MCF 10A (cell line): ENCODE measurements at regions not wholly inside any gene's neighbourhood (a gene's known extent, or its start where the extent isn't known, plus 50 kb on each side); places are given as distances from the start of the nearest gene placed in this dataset.

Experiments
- BruUV-seq: library from RNA; stranded (reverse); fragments of 400-500 nt; replicated peaks from 2 replicates; lab custom pipeline; 2021; lab: Mats Ljungman, UMichigan
- CTCF ChIA-PET: fragments of 300-600 bp; sonication (Branson Sonifier 250); formaldehyde crosslinking; extraction: SDS; loops from one replicate; lab custom pipeline; 2021; ENCODE audit warnings: antibody characterized with exemption, inconsistent platforms; lab: Yijun Ruan, JAX
- POLR2A ChIA-PET: fragments of 300-600, 350-650 bp; sonication (Branson Sonifier 250); formaldehyde crosslinking; extraction: SDS; loops from one replicate; lab custom pipeline; 2020; ENCODE audit warnings: antibody characterized with exemption, inconsistent platforms; lab: Yijun Ruan, JAX
- DNase-seq: peaks from one replicate; pipeline ENCODE4 v3.0.0-alpha.2; 2018; ENCODE audit not compliant: unreplicated experiment
- H3K27ac Mint-ChIP-seq: one replicate; pipeline ENCODE4 v1.8.0; 2022; ENCODE audit warnings: mild to moderate bottlenecking, low read depth, mixed read lengths; ENCODE audit not compliant: unreplicated experiment
- H3K27me3 Mint-ChIP-seq: one replicate; pipeline ENCODE4 v1.8.0; 2022; ENCODE audit warnings: mixed read lengths; ENCODE audit not compliant: insufficient read depth, unreplicated experiment
- H3K36me3 Mint-ChIP-seq: one replicate; pipeline ENCODE4 v1.8.0; 2022; ENCODE audit warnings: mild to moderate bottlenecking, moderate library complexity, mixed read lengths; ENCODE audit not compliant: insufficient read depth, unreplicated experiment
- H3K4me1 Mint-ChIP-seq: one replicate; pipeline ENCODE4 v1.8.0; 2022; ENCODE audit warnings: mixed read lengths; ENCODE audit not compliant: insufficient read depth, unreplicated experiment
- H3K4me3 Mint-ChIP-seq: one replicate; pipeline ENCODE4 v1.8.0; 2022; ENCODE audit warnings: mild to moderate bottlenecking, moderate library complexity, mixed read lengths; ENCODE audit not compliant: unreplicated experiment
- H3K9me3 Mint-ChIP-seq: one replicate; pipeline ENCODE4 v1.8.0; 2022; ENCODE audit warnings: mixed read lengths; ENCODE audit not compliant: unreplicated experiment
- intact Hi-C: fragments of 100-400 bp; cut with micrococcal nuclease; formaldehyde crosslinking; loops from 2 replicates; pipeline ENCODE4 v1.14.1; 2022
- TF ChIP-seq, protein P1 (sequence below): fragments of 200-600 bp; IDR thresholded peaks from one replicate; pipeline ENCODE4 v1.8.0; 2022; ENCODE audit warnings: antibody characterized with exemption, mild to moderate bottlenecking; ENCODE audit not compliant: unreplicated experiment

DNA sequence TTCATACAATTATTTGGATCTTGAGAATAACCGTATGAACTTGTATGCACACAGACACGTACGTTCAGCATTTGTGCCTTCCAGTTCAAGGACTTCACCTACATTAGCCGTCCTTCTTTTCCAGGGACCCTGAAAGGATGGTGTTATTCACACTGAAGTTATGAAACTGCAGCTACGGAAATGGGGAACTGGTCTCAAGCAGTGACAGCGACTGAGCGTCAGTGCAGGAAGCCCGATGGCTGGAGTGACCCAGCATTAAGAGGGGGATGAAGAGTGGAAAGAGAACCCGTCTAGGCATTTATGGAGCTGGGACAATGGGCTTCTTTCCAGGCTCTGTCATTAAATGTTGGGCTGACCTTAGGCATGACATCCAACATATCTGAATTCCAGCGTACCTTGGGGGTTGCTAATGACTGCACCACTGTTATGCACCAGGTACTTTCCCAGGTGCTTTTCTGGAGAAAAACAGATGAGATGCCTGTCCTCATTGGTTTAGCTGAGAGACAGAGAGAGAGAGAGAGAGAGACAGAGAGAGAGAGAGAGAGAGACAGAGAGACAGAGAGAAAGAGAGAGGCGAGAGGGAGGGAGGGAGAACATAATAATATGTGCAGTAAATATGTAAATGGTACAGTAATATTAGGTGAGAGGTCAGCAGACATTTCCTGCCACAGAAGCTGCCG lies 204.7 kb upstream of the EXOC2 start:
- ChIA-PET POLR2A (interaction anchor here (0.7 kb wide), 1 partner anchor 14 kb away, joined by 4 read pairs; no protein-coding TSS in a partner anchor), CTCF (interaction anchor here (1.0 to 1.5 kb wide), 2 partner anchors 100 to 305 kb away, joined by 3 to 5 read pairs; no protein-coding TSS in a partner anchor)
- Mint-ChIP-seq H3K9me3 (no peaks in the 10 kb centered on the region), H3K36me3 (no peaks in the 10 kb centered on the region), H3K27me3 (peaks cover 11% of the 10 kb centered on the region), H3K4me3 (no peak overlapping the region), H3K4me1 (no peaks in the 10 kb centered on the region), H3K27ac (no peak overlapping the region)
- intact Hi-C loops = no loop called here
- DNase-seq = no peak
- no TSS peak for BruUV-seq
- TF ChIP-seq, protein P1, sequence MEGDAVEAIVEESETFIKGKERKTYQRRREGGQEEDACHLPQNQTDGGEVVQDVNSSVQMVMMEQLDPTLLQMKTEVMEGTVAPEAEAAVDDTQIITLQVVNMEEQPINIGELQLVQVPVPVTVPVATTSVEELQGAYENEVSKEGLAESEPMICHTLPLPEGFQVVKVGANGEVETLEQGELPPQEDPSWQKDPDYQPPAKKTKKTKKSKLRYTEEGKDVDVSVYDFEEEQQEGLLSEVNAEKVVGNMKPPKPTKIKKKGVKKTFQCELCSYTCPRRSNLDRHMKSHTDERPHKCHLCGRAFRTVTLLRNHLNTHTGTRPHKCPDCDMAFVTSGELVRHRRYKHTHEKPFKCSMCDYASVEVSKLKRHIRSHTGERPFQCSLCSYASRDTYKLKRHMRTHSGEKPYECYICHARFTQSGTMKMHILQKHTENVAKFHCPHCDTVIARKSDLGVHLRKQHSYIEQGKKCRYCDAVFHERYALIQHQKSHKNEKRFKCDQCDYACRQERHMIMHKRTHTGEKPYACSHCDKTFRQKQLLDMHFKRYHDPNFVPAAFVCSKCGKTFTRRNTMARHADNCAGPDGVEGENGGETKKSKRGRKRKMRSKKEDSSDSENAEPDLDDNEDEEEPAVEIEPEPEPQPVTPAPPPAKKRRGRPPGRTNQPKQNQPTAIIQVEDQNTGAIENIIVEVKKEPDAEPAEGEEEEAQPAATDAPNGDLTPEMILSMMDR = no peak

GRCh38 chr6:894274-894673 lies 201.3 kb upstream of the EXOC2 start:
- intact Hi-C loops = loop anchor here (5.0 kb wide), 1 partner anchor 97 kb away; no protein-coding TSS in a partner anchor
- TF ChIP-seq, protein P1 = peak; percentile 18
- peak; percentile 13 for DNase-seq
- ChIA-PET POLR2A (no interaction called here), CTCF (interaction anchor here (0.6 to 0.7 kb wide), 3 partner anchors 19 to 609 kb away, joined by 4 to 5 read pairs (median 4); no protein-coding TSS in a partner anchor)
- no peak overlapping the region for H3K4me3 Mint-ChIP-seq
- H3K27ac Mint-ChIP-seq = no peak overlapping the region
- no peaks in the 10 kb centered on the region for H3K9me3 Mint-ChIP-seq
- H3K36me3 Mint-ChIP-seq = no peaks in the 10 kb centered on the region
- H3K4me1 Mint-ChIP-seq = no peaks in the 10 kb centered on the region
- no TSS peak for BruUV-seq
- H3K27me3 Mint-ChIP-seq = peaks cover 11% of the 10 kb centered on the region

GRCh38 chr6:890995-891394 lies 198.1 kb upstream of the EXOC2 start:
- ChIA-PET POLR2A (no interaction called here), CTCF (no interaction called here)
- TF ChIP-seq, protein P1 = no peak
- intact Hi-C loops = loop anchor here (5.0 kb wide), 1 partner anchor 94 kb away; no protein-coding TSS in a partner anchor
- no peaks in the 10 kb centered on the region for H3K36me3 Mint-ChIP-seq
- no peak for DNase-seq
- H3K4me1 Mint-ChIP-seq = no peaks in the 10 kb centered on the region
- no peaks in the 10 kb centered on the region for H3K27me3 Mint-ChIP-seq
- H3K27ac Mint-ChIP-seq = no peak overlapping the region
- no peak overlapping the region for H3K4me3 Mint-ChIP-seq
- no peaks in the 10 kb centered on the region for H3K9me3 Mint-ChIP-seq
- BruUV-seq = no TSS peak

GRCh38 chr6:890201-890600 lies 197.3 kb upstream of the EXOC2 start:
- TF ChIP-seq, protein P1 = no peak
- no peak overlapping the region for H3K27ac Mint-ChIP-seq
- no peaks in the 10 kb centered on the region for H3K36me3 Mint-ChIP-seq
- H3K9me3 Mint-ChIP-seq = no peaks in the 10 kb centered on the region
- peaks cover 6% of the 10 kb centered on the region for H3K4me1 Mint-ChIP-seq
- intact Hi-C loops = loop anchor here (5.0 kb wide), 1 partner anchor 93 kb away; no protein-coding TSS in a partner anchor
- ChIA-PET CTCF (no interaction called here), POLR2A (no interaction called here)
- H3K27me3 Mint-ChIP-seq = no peaks in the 10 kb centered on the region
- no TSS peak for BruUV-seq
- H3K4me3 Mint-ChIP-seq = no peak overlapping the region
- DNase-seq = no peak
